HG03439 (cell line): ENCODE measurements at regions not wholly inside any gene's neighbourhood (a gene's known extent, or its start where the extent isn't known, plus 50 kb on each side); places are given as distances from the start of the nearest gene placed in this dataset.

Experiments used
- ATAC-seq: cut with Tn5 transposase; IDR thresholded peaks from one replicate; pipeline ENCODE4 v1.9.1; 2021; ENCODE audit warnings: mild to moderate bottlenecking, moderate library complexity; ENCODE audit not compliant: unreplicated experiment

DNA sequence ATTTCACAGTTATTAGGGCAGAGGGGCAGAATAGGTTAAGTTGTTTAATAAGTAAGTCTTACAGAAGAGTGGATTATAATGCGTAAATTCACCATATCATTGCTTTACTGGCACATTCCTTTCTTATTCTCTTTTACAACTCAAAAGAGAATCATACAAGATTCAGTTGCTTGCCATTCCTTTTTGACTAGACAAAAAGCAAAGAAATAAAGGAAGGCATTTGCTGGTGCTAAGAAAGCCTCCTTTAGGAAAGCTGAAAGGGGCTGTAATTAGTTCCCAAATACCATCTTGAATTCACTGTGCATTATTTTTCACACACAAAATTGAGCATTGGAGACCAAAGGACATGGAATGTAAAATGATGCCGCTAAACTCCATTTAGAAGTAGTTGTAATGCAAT lies 499.3 kb downstream of the NXPH1 start:
- ATAC-seq = no peak

DNA sequence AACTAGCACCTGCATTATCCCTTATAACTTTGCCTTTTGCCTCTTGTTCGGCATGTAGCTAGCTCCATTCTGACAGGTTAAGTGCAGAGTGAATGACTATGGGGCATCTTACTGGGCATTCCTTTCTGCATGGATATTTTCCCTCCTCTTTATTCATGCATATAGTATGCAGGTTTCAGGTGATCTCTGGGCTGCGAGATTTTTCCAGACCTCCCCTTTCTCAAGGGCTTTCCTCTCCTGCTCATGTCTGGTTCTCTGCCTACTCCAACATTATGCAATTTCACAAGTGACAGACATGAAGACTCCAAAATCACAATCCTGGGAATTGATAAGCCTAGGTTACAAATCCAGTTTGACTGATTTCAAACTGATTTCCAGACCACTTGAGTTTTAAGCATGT lies 503.8 kb downstream of the NXPH1 start:
- ATAC-seq = no peak

DNA sequence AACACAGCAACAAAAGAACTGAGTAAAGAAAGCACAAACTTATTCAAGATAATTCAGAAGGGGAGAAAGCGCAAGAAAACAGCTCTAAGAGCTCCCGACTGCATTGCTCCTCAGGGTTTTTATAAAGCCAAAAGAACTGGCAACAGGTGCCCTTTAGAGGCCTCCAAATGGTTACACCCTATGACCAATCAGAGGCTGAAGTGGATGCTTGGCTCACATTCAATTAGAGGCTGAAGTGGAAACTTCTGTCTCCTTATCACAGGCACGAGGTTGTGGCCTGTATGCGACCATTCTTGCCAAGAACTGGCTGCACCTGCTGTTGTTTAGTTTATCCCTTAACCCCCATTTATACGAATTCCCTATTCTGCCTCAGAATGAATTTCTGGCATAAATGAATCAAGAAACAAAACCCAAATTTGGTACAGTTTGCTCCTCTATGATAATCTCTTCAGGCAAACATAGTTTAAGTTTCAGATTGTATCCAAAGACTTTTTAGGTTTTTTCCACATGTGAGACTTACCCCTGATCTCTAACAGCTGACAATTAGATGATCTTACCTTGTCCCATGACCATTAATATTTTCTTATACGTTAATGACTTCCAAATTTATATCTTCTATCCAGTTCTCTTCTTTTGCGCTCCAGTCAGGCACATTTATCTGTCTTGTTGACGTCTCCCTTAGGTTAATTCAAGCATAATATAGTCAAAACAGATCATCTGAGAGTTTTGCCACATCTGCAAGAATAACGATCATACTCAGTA lies 504.8 kb downstream of the NXPH1 start:
- ATAC-seq = no peak

DNA sequence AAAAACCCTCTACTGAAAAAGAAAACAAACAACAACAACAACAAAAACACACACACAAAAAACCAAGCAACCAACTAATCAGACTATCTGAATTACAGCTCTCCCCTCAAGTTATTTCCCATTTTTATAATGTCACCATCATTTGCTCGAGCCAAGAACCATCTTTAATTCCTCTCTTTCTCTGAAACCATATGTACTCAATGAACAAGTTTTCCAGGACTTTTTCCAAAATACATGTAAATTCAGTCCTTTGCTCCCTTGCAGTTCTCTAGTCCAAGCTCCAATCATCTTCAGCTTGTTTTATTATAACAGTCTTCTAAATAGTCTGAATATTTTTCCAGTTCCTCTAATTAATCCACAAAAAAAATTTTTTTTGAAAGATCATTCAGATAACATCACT lies 506.0 kb downstream of the NXPH1 start:
- ATAC-seq = no peak

DNA sequence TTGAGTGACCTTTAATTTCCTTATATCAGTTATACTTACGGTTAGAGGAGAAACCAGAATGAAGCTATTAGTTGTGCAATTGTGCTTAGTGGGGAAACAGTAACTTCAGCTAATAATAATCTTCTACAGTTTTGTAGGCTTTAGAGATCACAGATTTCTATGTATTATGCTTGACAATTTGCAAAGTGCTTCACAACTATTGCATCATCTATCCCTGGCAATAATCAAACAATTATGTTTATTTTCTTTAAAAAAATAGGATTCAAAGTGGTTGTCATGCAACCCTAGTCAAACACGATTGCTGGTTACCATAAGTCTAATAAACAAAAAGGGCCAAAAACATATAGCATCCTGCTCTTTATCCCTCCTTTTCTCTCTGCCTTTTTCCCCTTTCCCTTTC lies 530.3 kb downstream of the NXPH1 start:
- ATAC-seq = no peak

DNA sequence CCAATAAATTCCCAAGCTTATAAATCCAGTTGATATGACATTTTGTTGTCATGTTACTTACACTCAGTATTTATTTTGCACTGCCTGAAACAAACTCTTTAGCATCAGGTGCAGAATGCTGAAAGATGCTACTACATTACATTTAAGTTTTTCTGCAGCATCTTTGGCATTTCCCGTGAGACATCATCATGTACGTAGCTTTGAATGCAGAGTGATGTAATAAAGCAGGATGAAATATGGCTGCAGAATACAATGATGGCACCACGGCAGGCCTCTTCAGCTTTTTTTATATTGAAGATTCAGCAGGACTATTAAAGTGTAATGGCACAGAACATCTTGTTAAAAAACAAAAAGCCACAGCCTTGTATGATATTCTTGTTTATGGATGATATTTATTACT lies 531.8 kb downstream of the NXPH1 start:
- ATAC-seq = no peak

DNA sequence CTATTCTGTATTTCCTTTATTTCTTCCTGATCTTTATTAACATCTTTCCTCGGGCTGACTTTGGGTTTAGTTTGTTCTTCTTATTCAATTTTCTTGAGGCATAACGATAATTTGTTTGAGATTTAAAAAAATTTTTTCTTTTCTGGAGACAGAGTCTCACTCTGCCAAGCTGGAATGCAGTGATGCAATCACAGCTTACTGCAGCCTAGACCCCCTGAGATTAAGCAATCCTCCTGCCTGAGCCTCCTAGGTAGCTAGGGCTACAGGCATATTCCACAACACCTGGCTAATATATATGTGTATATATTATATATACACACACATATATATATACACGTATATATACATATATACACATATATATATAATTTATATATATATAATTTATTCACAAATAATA lies 540.2 kb downstream of the NXPH1 start:
- no peak for ATAC-seq

DNA sequence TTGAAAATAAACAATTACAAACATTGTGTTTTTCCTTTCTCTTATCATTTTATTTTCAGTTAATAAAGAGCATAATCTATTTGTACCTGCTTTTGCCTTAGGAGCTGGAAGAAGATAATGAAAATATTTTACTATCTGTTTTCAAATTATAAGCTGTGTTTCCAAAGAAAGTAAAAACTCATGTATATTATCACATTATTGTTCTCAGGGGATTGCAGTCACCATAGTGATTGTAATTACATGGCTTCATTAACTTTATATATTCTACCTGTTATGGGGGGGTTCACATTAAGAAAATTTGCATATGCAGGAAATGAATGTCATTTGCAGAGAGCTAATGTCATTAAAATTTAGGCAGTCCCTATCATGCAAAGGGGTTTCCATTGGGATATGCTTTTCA lies 542.3 kb downstream of the NXPH1 start:
- no peak for ATAC-seq

DNA sequence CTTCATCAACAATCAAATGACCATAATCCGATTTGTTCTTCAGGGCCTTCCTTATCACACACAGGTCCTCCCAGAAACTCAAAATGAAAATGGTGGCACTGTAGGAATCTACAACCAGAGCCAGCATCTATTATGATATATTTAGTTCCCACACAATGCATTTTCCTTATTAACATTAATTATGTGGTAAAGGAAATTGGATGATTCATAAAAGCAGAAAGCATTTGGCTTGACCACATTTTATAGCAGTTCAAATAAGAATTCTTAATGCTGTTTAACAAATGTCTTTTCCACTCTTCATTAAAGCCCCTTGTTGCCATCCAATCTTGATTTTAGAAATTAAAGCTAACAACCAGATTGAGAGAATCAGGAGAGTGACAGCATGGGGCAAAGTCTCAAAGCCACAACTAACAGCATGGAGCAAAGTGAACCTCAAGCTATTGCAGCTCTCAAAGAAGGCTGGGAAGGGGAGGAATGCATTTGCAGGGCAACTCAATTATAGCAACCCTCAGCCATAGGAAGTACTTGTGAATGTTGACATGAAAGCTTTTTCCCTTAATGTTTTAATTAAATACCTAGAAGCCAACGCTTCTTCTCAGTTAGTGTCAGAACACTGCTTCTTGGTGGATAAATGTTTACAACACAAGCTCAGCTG lies 549.1 kb downstream of the NXPH1 start:
- ATAC-seq = no peak

DNA sequence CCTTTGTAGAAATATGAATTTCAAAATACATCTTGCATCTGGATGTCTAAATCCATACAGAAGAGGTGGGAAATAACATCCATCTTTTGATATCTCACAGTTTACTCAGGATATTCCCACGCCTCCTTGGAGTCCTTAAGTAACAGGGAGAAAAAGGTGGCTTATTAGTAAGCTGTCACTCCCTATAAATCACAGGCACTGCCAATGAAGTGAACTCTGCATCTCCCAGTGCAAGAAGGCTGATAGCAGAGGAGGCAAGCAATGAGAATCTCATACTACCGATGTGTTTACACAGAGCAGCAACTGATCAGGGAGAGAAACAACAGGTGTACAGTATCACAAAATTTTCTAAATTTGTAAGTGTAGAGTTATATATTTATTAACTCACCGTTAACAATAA lies 551.8 kb downstream of the NXPH1 start:
- ATAC-seq = no peak

DNA sequence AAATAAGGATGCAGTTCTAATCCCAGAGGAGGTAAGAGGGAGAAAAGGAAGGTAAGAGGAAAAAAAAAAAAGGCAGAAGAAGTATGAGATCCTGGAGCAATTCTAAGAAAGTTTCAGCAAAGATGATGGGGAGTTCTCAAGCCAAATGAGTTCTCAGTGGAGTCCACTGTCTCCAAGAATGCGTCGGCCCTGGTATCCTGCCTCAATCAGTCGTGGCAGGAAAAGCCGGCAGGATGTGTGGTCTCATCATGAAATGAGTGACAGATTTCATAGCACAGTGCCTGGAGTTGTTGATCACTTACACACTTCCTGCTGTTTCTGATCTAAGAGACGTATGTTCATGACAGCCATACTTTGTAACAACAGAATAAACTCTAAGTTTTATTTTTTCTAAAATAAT lies 554.9 kb downstream of the NXPH1 start:
- no peak for ATAC-seq

DNA sequence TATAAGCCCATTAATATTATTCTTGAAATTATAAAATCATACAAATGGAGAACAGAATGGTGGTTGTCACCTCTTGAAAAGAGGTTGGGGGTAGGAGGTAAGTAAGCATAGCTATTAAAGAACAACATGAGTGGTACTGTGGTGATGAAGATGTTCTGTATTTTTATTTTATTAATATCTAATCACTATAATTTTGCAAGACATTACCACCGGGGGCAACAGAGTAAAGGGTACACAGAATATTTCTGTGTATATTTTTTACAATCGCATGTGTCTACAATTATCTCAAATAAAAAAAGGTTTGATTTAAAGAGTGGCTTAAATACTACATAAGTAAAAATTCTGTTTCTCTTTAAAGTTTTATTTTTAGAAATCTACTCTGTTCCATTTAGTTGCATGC lies 557.8 kb downstream of the NXPH1 start:
- no peak for ATAC-seq

DNA sequence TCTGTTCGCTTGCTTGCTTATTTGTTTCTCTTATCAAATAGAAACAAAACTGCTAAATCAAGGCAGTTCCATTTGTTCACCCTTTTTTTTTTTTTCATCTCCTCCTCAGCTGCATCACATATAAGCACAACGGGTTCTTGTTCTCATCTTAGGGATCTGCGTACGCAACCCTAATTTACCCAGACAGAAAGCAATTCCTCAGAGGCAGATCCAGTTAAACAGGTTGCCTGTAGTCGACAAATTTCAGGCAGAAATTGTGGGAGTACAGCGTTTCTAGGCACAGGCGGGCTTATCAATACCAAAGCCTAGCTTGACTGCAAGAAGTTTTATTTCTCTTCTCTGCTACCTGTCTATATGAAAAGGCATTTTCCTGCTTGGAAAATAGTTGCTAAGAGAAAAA lies 565.4 kb downstream of the NXPH1 start:
- ATAC-seq = no peak

DNA sequence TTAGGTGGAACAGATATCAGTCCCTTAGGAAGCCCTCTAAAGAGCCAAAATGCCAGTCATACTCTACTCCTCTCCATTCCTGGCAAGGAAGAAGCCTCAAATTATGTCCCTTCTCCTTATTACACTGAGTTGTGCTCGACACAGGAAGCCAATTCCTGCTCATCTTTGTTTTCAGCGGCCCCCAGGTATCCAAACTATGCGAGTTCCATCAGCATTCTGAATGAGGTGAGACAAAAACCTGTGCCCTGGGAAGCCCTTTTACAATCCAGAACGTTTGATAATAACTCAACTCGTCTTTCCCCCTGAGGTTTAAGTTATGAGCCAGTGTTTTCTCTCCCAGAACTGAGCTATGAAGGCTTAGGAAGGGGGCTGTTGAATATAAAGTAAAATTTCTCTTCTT lies 580.5 kb downstream of the NXPH1 start:
- no peak for ATAC-seq

DNA sequence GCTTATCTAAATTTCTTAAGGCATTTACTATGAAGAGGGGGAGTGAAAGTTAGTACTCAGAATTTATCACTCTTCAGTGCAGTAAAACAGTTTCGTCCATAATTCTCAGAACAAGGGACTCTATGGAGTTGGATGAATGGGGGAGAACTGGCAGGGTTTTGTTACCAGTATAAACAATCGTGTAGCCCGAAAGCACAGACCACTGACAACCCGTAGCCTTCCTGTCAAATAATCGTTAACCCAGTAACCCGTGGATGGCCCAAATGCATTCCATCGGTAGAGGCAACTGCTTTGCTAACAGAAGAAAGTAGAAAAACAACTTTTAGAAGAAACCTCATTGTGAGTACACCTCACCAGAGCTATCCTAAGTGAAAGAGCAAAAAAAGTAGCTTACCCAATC lies 583.9 kb downstream of the NXPH1 start:
- ATAC-seq = no peak

DNA sequence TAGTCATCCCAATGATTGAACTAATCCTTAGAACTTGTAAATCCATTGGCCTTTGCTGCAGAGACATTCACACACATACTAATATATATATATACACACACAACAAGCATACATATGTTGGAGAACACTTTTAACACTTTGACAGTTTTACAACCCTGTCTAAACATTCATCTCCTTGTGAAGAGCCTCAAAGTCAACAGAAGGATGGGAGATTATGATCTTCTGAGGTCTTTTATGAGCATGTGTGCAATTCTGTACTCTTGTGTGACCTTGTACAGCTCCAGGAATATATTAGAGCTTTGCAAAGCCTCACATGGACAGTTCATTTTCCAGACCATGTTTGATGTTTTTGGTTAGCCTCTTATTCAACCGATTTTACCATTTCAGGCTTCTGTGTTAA lies 589.0 kb downstream of the NXPH1 start:
- no peak for ATAC-seq

DNA sequence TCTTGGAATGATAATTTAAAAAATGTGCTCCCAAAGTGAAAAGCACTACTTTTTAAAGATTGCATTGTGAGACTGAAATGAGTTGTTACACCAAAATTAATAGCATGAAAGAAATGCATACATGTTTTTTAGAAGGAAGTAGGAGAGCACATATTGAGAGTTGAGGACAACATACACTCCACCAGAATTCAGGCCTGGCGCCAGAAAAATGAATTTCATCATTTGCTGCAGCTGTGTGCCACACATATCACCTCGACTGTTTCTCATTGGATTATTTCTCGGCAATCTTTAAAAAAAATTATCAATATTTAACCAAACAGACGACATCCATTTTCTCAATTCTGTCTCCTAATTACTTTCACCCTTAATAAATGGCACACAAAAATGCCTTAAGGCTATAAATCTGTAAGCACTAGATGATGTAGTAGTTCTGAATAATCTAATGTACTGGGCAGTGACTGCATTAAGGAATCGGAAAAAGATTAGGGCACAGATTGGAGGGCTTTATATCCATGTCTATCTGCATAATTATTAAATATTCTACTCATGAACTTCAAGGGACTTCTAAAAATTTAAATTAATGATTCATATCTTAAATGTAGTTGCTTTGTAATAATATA lies 590.4 kb downstream of the NXPH1 start:
- ATAC-seq = no peak

DNA sequence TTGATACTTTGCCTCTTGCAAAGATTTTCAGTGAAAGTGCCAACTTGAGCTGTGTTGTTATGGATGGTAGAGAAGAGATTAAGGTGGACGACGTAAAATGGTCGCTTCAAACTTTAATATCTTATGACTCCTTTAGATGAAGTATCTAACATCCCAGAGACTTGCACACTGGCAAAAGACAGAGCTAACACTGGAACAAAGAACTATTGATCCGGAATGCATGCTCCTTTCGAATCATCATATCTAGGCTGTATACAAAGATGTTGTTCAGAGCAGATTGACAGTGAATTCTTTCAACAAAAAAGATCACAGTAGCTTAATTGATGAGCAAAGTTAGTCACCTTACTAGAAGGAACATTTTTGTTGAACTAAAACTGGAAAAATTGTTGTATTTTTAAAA lies 592.7 kb downstream of the NXPH1 start:
- ATAC-seq = no peak

DNA sequence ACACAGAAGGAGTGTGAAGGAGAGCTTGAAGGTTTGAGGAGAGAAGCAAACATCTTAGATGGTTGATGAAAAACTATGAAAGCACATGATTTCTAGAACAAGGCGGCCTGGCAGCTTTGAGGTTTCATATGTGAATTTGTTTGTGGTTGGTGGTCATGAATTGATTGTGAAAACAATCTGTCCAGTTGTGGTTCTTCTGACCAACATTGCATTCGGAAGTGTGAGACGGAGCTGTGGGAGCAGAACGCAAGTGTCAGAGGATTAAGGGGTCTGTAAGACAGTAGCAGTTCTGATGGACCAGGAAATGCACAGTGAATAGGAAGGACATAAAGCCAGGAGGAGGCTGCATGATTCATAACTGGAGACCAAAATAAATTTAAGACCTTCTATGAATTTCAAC lies 594.6 kb downstream of the NXPH1 start:
- ATAC-seq = no peak

DNA sequence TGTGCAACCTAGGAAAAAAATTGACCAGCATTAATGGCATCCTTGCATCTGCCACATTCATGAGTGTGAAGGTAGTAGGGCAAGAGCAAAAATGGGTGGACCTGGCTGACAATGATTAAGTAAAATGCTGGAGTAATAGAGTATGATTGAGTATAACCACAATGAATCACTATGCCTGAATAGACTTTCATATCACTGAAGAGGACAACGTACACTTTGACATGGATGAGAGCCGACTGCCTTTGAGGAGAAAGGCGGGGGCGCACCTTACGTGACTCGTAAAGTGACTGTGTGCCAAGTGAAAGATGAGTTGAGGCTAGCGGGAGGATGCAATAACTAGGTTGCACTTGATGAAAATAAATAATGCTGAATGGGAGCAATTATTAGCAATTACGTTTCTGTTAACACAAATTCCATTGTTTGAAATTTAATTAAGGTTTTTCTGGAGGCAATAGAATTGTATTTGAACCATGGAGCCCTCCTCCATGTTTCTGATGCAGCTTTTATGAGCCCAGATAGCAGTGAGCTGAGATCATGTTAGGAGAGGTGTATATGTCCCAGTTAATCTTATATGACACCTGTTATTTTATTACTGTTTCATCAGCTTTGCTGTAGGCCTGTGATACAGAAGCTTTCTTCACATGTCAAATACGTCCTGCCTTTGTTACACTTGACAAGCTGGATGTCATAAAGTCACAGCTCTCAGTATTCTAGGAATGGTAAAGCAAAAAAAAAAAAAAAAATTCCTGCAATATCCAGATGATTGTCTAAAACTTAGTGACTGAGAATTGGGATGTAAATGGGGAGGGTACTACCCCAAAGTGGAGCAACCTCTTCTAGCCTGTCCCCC lies 596.5 kb downstream of the NXPH1 start:
- ATAC-seq = no peak

DNA sequence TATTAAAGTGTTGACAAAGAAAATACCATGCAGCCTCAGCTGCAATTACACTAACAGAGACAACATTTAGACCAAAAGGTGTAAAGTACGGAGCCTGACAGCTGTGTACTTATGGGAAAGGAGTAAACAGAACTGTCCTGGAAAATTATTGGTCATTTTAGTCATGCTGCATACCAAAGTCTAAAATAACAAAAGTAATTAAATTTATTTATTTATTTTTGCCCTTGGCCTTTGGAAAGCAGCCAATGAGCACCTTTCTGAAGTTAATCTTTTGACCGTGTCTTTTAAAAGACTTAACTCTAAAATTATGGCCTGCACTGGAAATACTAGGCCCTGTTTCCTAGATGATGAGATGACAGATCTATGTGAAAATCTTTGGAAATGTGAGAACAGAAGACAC lies 597.6 kb downstream of the NXPH1 start:
- no peak for ATAC-seq

DNA sequence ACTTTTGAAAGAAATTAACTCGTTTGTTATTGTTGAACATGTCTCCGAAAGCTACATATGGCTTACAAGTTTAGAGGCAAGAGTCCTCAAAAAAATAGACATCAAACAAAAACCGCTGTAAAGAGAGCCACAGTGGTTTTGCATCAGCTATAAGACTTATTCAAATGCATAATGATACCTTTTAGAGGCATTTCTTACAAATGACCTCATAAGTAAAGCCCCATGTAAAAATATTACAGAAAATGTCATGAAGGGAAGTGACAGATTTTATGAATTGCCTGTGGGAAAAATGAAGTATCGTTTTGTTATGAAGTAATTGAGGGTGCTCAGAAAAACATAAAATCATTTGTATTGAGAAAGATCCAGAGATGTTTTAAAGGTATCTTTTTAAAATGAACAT lies 598.0 kb downstream of the NXPH1 start:
- ATAC-seq = no peak
